ENCODE measurements at regions not wholly inside any gene's neighbourhood (a gene's known extent, or its start where the extent isn't known, plus 50 kb on each side); places are given as distances from the start of the nearest gene placed in this dataset.

GRCh38 chr12:19937161-19937560, 431.2 kb upstream of the PDE3A start:
- FAIRE-seq (no peak), DNase-seq (ENCODE audit: insufficient read length, low spot score) (no peak)

- no peak for FAIRE-seq
These were observed 430.3 kb upstream of the PDE3A start for GRCh38 chr12:19938031-19938430.

GRCh38 chr12:19938491-19938890, 429.8 kb upstream of the PDE3A start:
- DNase-seq (ENCODE audit: insufficient read length, low spot score) (no peak), FAIRE-seq (no peak)

More at GRCh38 chr12:19938031-19938430, 430.3 kb upstream of the PDE3A start:
- no peak for DNase-seq (ENCODE audit: insufficient read length, low spot score)

GRCh38 chr12:19940267-19940666, 428.1 kb upstream of the PDE3A start:
- DNase-seq (ENCODE audit: insufficient read length, low spot score) (no peak), FAIRE-seq (no peak)

GRCh38 chr12:19941096-19941495, 427.2 kb upstream of the PDE3A start:
- DNase-seq (ENCODE audit: insufficient read length, low spot score) (no peak), FAIRE-seq (no peak)

- DNase-seq (ENCODE audit: insufficient read length, low spot score) (no peak), FAIRE-seq (no peak)
These were observed 422.5 kb upstream of the PDE3A start for GRCh38 chr12:19945559-19946435.

GRCh38 chr12:19946550-19946949, 421.8 kb upstream of the PDE3A start:
- DNase-seq (ENCODE audit: insufficient read length, low spot score) (no peak), FAIRE-seq (no peak)

- DNase-seq (ENCODE audit: insufficient read length, low spot score) (no peak), FAIRE-seq (no peak)
These were observed 421.0 kb upstream of the PDE3A start for GRCh38 chr12:19947344-19947743.

- DNase-seq (ENCODE audit: insufficient read length, low spot score), result no peak
- FAIRE-seq, result no peak
These were observed 416.7 kb upstream of the PDE3A start for GRCh38 chr12:19951664-19952063.

- no peak for FAIRE-seq
- no peak for DNase-seq (ENCODE audit: insufficient read length, low spot score)
These were observed 414.6 kb upstream of the PDE3A start for GRCh38 chr12:19953734-19954133.

GRCh38 chr12:19954163-19954562, 414.2 kb upstream of the PDE3A start:
- FAIRE-seq, result no peak
- DNase-seq (ENCODE audit: insufficient read length, low spot score), result no peak

GRCh38 chr12:19957308-19958125, 410.8 kb upstream of the PDE3A start:
- DNase-seq (ENCODE audit: insufficient read length, low spot score), result no peak
- no peak for FAIRE-seq

- no peak for DNase-seq (ENCODE audit: insufficient read length, low spot score)
- no peak for FAIRE-seq
These were observed 409.9 kb upstream of the PDE3A start for GRCh38 chr12:19958389-19958788.

- DNase-seq (ENCODE audit: insufficient read length, low spot score), result no peak
- FAIRE-seq, result no peak
These were observed 409.0 kb upstream of the PDE3A start for GRCh38 chr12:19959353-19959752.

GRCh38 chr12:19960527-19960926, 407.8 kb upstream of the PDE3A start:
- FAIRE-seq (no peak), DNase-seq (ENCODE audit: insufficient read length, low spot score) (no peak)

GRCh38 chr12:19962192-19962591, 406.1 kb upstream of the PDE3A start:
- FAIRE-seq (no peak), DNase-seq (ENCODE audit: insufficient read length, low spot score) (no peak)

GRCh38 chr12:19963972-19964371, 404.4 kb upstream of the PDE3A start:
- DNase-seq (ENCODE audit: insufficient read length, low spot score), result no peak

GRCh38 chr12:19964549-19964948, 403.8 kb upstream of the PDE3A start:
- DNase-seq (ENCODE audit: insufficient read length, low spot score) (no peak), FAIRE-seq (no peak)

More at GRCh38 chr12:19963972-19964371, 404.4 kb upstream of the PDE3A start:
- FAIRE-seq, result no peak

- no peak for DNase-seq (ENCODE audit: insufficient read length, low spot score)
- FAIRE-seq, result no peak
These were observed 402.9 kb upstream of the PDE3A start for GRCh38 chr12:19965196-19966038.

GRCh38 chr12:19967001-19967400, 401.3 kb upstream of the PDE3A start:
- no peak for DNase-seq (ENCODE audit: insufficient read length, low spot score)
- FAIRE-seq, result no peak

- no peak for DNase-seq (ENCODE audit: insufficient read length, low spot score)
- no peak for FAIRE-seq
These were observed 400.9 kb upstream of the PDE3A start for GRCh38 chr12:19967431-19967830.
